Gastroesophageal sphincter (tissue), 4 donors: ENCODE measurements at regions not wholly inside any gene's neighbourhood (a gene's known extent, or its start where the extent isn't known, plus 50 kb on each side); places are given as distances from the start of the nearest gene placed in this dataset.

Experiments used
- ATAC-seq: fragments of 150-250 bp; one replicate; pipeline ENCODE4 v1.9.1; 2016; ENCODE audit warnings: mild to moderate bottlenecking, moderate library complexity
- H3K27ac ChIP-seq, 4 donors: fragments of 200-600 bp; sonication (generic) in 3 of 4; 1 replicate in 3 of 4; 2 replicates in 1 of 4; pipeline ENCODE4 v1.5.1; 2016 to 2019
- H3K27me3 ChIP-seq: fragments of 200-600 bp; sonication (generic); one replicate; pipeline ENCODE4 v1.5.1; 2019
- H3K36me3 ChIP-seq, 2 donors: fragments of 200-600 bp; sonication (generic); one replicate each; pipeline ENCODE4 v1.5.1; 2019; ENCODE audit warnings: control low read depth in 1 of 2
- H3K4me1 ChIP-seq, 3 donors: fragments of 200-600 bp; sonication (generic); 1 replicate in 2 of 3; 2 replicates in 1 of 3; pipeline ENCODE4 v1.5.1; 2016 to 2019; ENCODE audit warnings: control low read depth in 2 of 3
- H3K4me3 ChIP-seq, 2 donors: fragments of 200-600 bp; sonication (generic); one replicate each; pipeline ENCODE4 v1.5.1; 2019; ENCODE audit warnings: mild to moderate bottlenecking in 1 of 2, moderate library complexity in 1 of 2
- H3K9me3 ChIP-seq, 3 donors: fragments of 200-600 bp; sonication (generic); one replicate each; pipeline ENCODE4 v1.5.1; 2017 to 2019; ENCODE audit warnings: control low read depth in 2 of 3
- CTCF ChIP-seq, 4 experiments: fragments of 200-600 bp in 2 of 4; fragments of 450-650 bp in 2 of 4; sonication (generic) in 1 of 4; IDR thresholded peaks; one replicate each; pipeline ENCODE4 v1.5.1; 2017 to 2019; ENCODE audit warnings: antibody characterized with exemption in 4 of 4, mild to moderate bottlenecking in 2 of 4, moderate library complexity in 2 of 4
- EP300 ChIP-seq: sonication (generic); formaldehyde crosslinking; IDR thresholded peaks from one replicate; pipeline ENCODE4 v1.6.1; 2017; ENCODE audit warnings: antibody characterized with exemption, mild to moderate bottlenecking
- POLR2A ChIP-seq, 2 donors: fragments of 450-650 bp; IDR thresholded peaks; one replicate each; pipeline ENCODE4 v1.6.1; 2017; ENCODE audit warnings: antibody characterized with exemption in 2 of 2, mild to moderate bottlenecking in 2 of 2, moderate library complexity in 1 of 2
- POLR2AphosphoS5 ChIP-seq: sonication (generic); formaldehyde crosslinking; IDR thresholded peaks from one replicate; pipeline ENCODE4 v1.6.1; 2017; ENCODE audit warnings: antibody characterized with exemption
- WGBS, 2 donors: methylation state at CpG; one replicate each; pipeline ENCODE4 v1.1.5; 2018; ENCODE audit warnings: low coverage in 1 of 2; 5-methylcytosine and 5-hydroxymethylcytosine counted together

GRCh38 chr9:71483436-71483835 lies 284.9 kb downstream of the CEMIP2 start:
- 47 to 75% methylated on average over 2 to 4 of the region's 4 CpGs for WGBS, 2 donors
- TF ChIP-seq EP300 (no peak), POLR2A (IDR thresholded peaks at IDR 0.05) (no peak), CTCF (IDR thresholded peaks at IDR 0.05) (no peak)
- ATAC-seq: no peak

GRCh38 chr9:71479621-71480020 lies 288.7 kb downstream of the CEMIP2 start:
- Histone ChIP-seq H3K4me3 (no peak overlapping the region), H3K36me3 (no peaks in the 10 kb centered on the region), H3K27ac (no peak overlapping the region), H3K27me3 (peaks cover 3% of the 10 kb centered on the region), H3K9me3 (no peaks in the 10 kb centered on the region), H3K4me1 (no peaks in the 10 kb centered on the region)
- 38 to 53% methylated on average over 4 of the region's 4 CpGs for WGBS, 2 donors
- ATAC-seq: no peak
- TF ChIP-seq POLR2A (IDR thresholded peaks at IDR 0.05): no peak
- TF ChIP-seq CTCF (IDR thresholded peaks at IDR 0.05): no peak
- no peak for TF ChIP-seq EP300
- no peak for TF ChIP-seq POLR2AphosphoS5

More at GRCh38 chr9:71483436-71483835, 284.9 kb downstream of the CEMIP2 start:
- no peak overlapping the region for H3K27ac ChIP-seq
- H3K27me3 ChIP-seq: peaks cover 6% of the 10 kb centered on the region
- no peak overlapping the region for H3K4me3 ChIP-seq
- no peaks in the 10 kb centered on the region for H3K4me1 ChIP-seq
- H3K9me3 ChIP-seq: no peaks in the 10 kb centered on the region
- no peaks in the 10 kb centered on the region for H3K36me3 ChIP-seq

GRCh38 chr9:71472400-71472799 lies 295.9 kb downstream of the CEMIP2 start:
- no peaks in the 10 kb centered on the region for H3K4me1 ChIP-seq
- H3K27ac ChIP-seq: no peak overlapping the region
- H3K27me3 ChIP-seq: no peaks in the 10 kb centered on the region
- 13 to 14% methylated on average over 3 of the region's 3 CpGs for WGBS, 2 donors
- H3K9me3 ChIP-seq: no peaks in the 10 kb centered on the region
- H3K4me3 ChIP-seq: no peak overlapping the region
- TF ChIP-seq EP300 (no peak), POLR2A (IDR thresholded peaks at IDR 0.05) (no peak), POLR2AphosphoS5 (no peak), CTCF (IDR thresholded peaks at IDR 0.05) (no peak)
- no peaks in the 10 kb centered on the region for H3K36me3 ChIP-seq
- ATAC-seq: no peak

- ATAC-seq: no peak
- WGBS, 2 donors: 62 to 69% methylated on average over 3 to 4 of the region's 4 CpGs
- Histone ChIP-seq H3K27ac (no peak overlapping the region), H3K9me3 (no peaks in the 10 kb centered on the region), H3K36me3 (no peaks in the 10 kb centered on the region), H3K27me3 (no peaks in the 10 kb centered on the region), H3K4me1 (no peaks in the 10 kb centered on the region), H3K4me3 (no peak overlapping the region)
- TF ChIP-seq CTCF (IDR thresholded peaks at IDR 0.05) (no peak), POLR2AphosphoS5 (no peak), POLR2A (IDR thresholded peaks at IDR 0.05) (no peak), EP300 (no peak)
These were observed 302.9 kb downstream of the CEMIP2 start for GRCh38 chr9:71465392-71465791.

GRCh38 chr9:71459082-71459481 lies 309.2 kb downstream of the CEMIP2 start:
- H3K36me3 ChIP-seq: no peaks in the 10 kb centered on the region
- ATAC-seq: no peak
- TF ChIP-seq POLR2AphosphoS5 (no peak), CTCF (IDR thresholded peaks at IDR 0.05) (no peak), POLR2A (IDR thresholded peaks at IDR 0.05) (no peak), EP300 (no peak)

More at GRCh38 chr9:71459082-71459481, 309.2 kb downstream of the CEMIP2 start:
- no peaks in the 10 kb centered on the region for H3K9me3 ChIP-seq
- no peak overlapping the region for H3K27ac ChIP-seq
- no peaks in the 10 kb centered on the region for H3K4me1 ChIP-seq
- H3K27me3 ChIP-seq: no peaks in the 10 kb centered on the region
- H3K4me3 ChIP-seq: no peak overlapping the region
